BJ (cell line): ENCODE measurements at regions not wholly inside any gene's neighbourhood (a gene's known extent, or its start where the extent isn't known, plus 50 kb on each side); places are given as distances from the start of the nearest gene placed in this dataset.

Experiments used
- CTCF ChIA-PET: fragments of 350-600 bp; formaldehyde crosslinking; extraction: SDS; loops from one replicate; lab custom pipeline; 2021; ENCODE audit warnings: antibody characterized with exemption, inconsistent platforms; lab: Yijun Ruan, JAX
- POLR2A ChIA-PET: fragments of 300-600 bp; sonication (Branson Sonifier 250); formaldehyde crosslinking; extraction: SDS; loops from one replicate; lab custom pipeline; 2021; ENCODE audit warnings: antibody characterized with exemption; lab: Charles Lee
- DNase-seq: peaks from one replicate; pipeline ENCODE4 v3.0.0-alpha.2; 2011; ENCODE audit warnings: low read depth
- H3K27me3 ChIP-seq: 2 replicates; pipeline ENCODE4 v1.6.0; 2011; ENCODE audit warnings: low read length; ENCODE audit not compliant: control insufficient read depth, insufficient read depth
- H3K36me3 ChIP-seq: 2 replicates; pipeline ENCODE4 v1.5.1; 2011; ENCODE audit warnings: low read length; ENCODE audit not compliant: control insufficient read depth, insufficient read depth
- H3K4me3 ChIP-seq: 2 replicates; pipeline ENCODE4 v1.5.1; 2011; ENCODE audit warnings: low read depth, mild to moderate bottlenecking, control low read depth, low read length
- CTCF ChIP-seq: IDR thresholded peaks from 2 replicates; pipeline ENCODE4 v1.5.1; 2011; ENCODE audit warnings: low read depth, mild to moderate bottlenecking, control low read depth, inconsistent platforms, low read length, moderate library complexity; ENCODE audit not compliant: insufficient read depth

GRCh38 chr17:72514891-72515290 is 394.1 kb downstream of the SOX9 start:
- Histone ChIP-seq H3K36me3 (no peaks in the 10 kb centered on the region), H3K27me3 (no peaks in the 10 kb centered on the region), H3K4me3 (no peak overlapping the region)
- ChIA-PET CTCF (interaction anchor here (1.1 kb wide), 1 partner anchor 36 kb away, joined by 4 read pairs; no protein-coding TSS in a partner anchor), POLR2A (no interaction called here)
- no peak for TF ChIP-seq CTCF
- DNase-seq = no peak

- Histone ChIP-seq H3K36me3 (no peaks in the 10 kb centered on the region), H3K27me3 (no peaks in the 10 kb centered on the region), H3K4me3 (no peak overlapping the region)
- no peak for TF ChIP-seq CTCF
- ChIA-PET CTCF (interaction anchor here (1.1 kb wide), 1 partner anchor 37 kb away, joined by 4 read pairs; no protein-coding TSS in a partner anchor), POLR2A (no interaction called here)
- no peak for DNase-seq
These were observed 394.7 kb downstream of the SOX9 start for GRCh38 chr17:72515291-72516065.

GRCh38 chr17:72516772-72517399 is 396.1 kb downstream of the SOX9 start:
- POLR2A ChIA-PET = no interaction called here
- no peak for DNase-seq
- H3K27me3 ChIP-seq = no peaks in the 10 kb centered on the region
- no peak overlapping the region for H3K4me3 ChIP-seq
- H3K36me3 ChIP-seq = no peaks in the 10 kb centered on the region
- no peak for TF ChIP-seq CTCF
- CTCF ChIA-PET = no interaction called here

- ChIA-PET CTCF (no interaction called here), POLR2A (no interaction called here)
- TF ChIP-seq CTCF = no peak
- Histone ChIP-seq H3K4me3 (no peak overlapping the region), H3K27me3 (no peaks in the 10 kb centered on the region), H3K36me3 (no peaks in the 10 kb centered on the region)
- DNase-seq = no peak
These were observed 396.8 kb downstream of the SOX9 start for GRCh38 chr17:72517413-72518158.

GRCh38 chr17:72518159-72518732 is 397.4 kb downstream of the SOX9 start:
- no peak for TF ChIP-seq CTCF
- no peak for DNase-seq
- ChIA-PET CTCF (no interaction called here), POLR2A (no interaction called here)
- Histone ChIP-seq H3K4me3 (no peak overlapping the region), H3K27me3 (no peaks in the 10 kb centered on the region), H3K36me3 (no peaks in the 10 kb centered on the region)
